Renal cortex interstitium (tissue), 11 donors: ENCODE measurements at regions not wholly inside any gene's neighbourhood (a gene's known extent, or its start where the extent isn't known, plus 50 kb on each side); places are given as distances from the start of the nearest gene placed in this dataset.
"Not testable (repeated sequence)": the region's sequence is repeated elsewhere in the genome, so short reads cannot be mapped to it uniquely, and the experiment has no call there.

Experiments used
- DNase-seq, 11 donors: peaks; one replicate each; pipeline ENCODE4 v3.0.0-alpha.2; 2013; ENCODE audit warnings: low read depth in 9 of 11, low spot score in 4 of 11; ENCODE audit errors: extremely low read depth in 1 of 11

DNA sequence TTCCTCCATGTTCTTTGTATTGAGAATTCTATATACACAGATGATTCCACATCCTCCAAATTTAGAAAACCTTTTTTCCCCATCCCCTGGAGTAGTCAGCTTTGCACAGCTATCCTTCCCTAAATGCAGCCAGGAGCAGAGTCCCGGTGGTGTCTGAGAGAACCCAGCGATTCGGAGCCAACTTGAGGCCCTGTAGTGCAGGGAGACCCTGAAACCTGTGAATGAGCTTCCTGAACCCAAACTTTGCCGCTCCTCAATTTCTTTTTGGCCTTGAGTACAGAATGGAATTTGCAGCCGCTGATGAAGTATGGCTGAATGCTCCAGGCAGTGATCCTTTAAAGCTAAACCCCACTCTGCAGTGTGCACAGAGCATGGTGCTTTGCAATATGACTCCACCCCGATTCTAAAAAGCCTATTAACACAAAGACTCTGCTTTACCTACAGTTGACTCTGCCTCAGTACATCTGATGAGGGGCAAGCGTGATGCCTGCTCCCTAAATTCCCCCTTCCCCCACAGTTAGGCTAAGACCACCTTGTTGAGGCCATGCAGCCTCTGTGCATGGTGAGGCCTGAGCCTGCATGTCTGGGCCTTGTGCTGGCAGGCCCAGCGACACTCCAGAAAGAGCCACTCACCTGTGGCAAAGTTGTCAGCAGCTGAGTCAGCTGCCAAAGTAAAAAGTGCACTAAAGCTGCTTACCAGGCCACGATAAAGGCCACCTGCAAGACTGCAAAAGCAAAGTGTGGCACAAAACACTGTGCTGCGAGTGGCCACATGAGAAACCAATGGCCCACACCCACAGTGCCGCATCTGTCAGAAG, 82.1 kb downstream of the PLEKHG1 start:
- DNase-seq, result no peak

GRCh38 chr6:150683320-150683719, 83.6 kb downstream of the PLEKHG1 start:
- no peak for DNase-seq

DNA sequence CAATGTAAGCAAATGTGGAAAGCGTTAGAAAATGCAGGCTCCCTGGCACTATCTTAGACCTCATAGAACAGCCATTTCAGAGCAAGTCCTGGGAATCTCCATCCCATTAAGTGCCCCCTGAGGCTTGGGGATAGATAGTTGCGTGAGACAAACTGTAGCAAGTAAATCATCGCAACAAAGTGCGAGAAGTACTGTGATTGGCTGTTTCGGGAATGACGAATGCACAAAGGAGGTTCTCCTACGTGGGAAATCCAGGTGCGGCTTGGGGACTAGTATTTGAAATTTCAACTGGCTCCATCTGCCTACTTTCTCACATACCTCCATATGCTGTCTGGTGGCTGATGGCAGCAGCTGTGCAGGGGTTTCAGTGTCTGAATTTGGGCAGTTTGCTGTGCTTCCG, 84.5 kb downstream of the PLEKHG1 start:
- no peak for DNase-seq

DNA sequence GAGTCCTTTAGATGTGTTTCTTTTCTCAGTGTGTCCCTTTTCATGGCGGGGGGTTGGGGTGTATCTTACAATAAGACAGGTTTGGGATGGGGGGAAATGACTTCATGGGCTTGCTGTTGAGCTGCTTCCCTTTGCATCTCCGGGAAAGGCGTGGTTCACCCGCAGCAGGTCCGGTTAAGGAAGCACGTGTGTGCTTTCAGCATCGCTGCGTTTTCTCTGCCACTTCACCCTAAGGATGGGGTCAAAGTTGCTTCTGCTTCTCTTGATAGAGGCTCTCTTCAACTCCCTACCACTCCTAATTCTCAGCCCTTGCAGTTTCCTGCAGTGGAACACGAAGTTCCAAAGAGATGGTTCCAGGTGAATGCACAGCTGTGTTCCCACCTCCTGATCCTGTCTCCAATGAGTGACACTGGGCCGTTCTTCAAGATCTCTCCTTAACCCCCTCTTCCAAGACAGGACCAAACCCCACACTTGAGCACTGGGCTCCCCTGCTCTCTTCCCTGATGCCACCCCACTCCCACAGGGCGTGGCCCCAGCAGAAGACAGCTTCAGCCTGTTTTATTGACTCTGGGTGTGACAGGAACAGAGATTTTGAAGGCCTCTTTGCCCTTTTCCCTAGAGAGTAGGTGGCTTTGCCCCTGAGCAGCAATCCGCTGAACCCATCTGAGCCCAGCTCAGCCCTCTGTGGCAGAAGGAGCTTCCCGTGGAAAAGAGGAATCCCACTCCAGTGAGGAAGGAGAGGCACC, 85.2 kb downstream of the PLEKHG1 start:
- DNase-seq, result no peak

GRCh38 chr6:150685860-150686259, 86.2 kb downstream of the PLEKHG1 start:
- DNase-seq, result no peak

GRCh38 chr6:150686566-150686965, 86.9 kb downstream of the PLEKHG1 start:
- DNase-seq, result no peak

DNA sequence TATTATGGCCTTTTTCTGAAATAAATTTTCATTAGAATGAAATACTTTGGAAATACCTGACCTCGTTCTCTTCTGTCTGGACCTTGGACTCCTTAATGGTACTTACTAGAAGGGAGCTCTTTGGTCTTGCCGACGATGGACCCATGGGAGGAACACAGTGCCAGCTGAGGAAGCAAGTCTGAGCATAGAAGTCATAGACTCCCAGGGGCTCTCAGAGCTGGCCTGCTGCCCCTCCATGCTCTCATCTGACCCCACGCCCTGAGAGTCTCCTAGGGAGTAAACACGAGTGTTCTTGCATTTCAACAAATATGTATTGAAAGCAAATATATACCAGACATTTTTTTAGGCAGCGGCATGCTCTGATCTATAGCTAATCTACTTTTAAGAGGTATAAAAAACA, 87.8 kb downstream of the PLEKHG1 start:
- no peak for DNase-seq

- DNase-seq, result no peak
These were observed 90.4 kb downstream of the PLEKHG1 start for GRCh38 chr6:150689900-150690590.

DNA sequence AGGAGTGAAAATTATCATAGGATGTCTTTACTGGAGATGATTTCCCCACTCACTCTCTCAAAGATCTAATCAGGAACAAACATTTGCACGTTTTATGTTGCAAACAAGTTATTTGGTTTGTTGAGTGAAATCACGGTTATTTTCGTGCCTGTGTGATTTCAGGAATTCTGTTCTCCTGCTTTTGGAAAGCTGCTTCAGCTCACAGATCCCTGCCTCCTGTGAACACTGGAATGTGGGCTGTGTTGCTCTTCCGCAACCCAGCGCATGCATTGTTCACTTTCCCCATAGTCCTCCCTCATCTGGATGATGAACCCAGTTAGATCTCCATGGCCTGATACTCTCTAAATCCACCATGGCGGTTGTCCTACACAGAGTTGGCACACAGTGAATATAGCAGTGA, 91.0 kb downstream of the PLEKHG1 start:
- DNase-seq, result no peak

GRCh38 chr6:150691463-150691862, 91.8 kb downstream of the PLEKHG1 start:
- no peak for DNase-seq

- no peak for DNase-seq
These were observed 92.9 kb downstream of the PLEKHG1 start for GRCh38 chr6:150692604-150693003.

DNA sequence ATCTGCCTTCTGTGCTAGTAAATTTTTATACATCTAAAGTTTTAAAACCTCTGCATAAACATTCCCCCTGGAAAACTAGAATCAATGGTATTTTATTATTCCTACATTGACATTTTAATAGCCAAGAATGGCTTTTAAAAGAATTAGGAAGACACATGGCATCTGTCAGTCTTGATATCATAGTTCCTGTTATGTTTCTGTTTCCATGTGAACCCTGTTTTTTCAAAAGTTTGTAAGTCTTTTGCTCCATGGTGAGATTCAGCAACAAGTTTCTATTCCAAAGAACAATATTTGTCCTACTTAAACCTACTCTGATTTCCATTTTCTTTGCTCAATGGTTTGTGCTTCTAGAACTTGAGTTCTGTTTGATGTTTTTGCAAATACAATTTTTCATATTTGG, 95.2 kb downstream of the PLEKHG1 start:
- no peak for DNase-seq

DNA sequence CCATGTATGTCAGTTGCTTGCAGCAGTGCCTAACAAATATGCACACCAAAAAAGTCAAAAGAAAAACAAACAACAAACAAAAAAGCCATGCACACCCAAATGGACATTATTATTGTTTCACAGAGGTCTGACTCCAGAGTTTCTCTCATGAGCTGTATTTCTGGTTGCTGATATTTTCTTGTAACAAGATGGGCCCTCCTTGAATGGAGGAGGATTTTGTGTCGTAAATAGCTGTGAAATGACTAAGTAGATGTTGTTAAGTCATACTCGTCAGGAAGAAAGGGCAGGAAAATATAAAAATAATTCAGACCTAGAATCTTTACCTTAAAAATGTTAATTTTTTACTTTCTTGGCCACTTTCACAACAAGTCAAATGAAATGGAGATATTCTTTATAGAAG, 96.0 kb downstream of the PLEKHG1 start:
- no peak for DNase-seq

DNA sequence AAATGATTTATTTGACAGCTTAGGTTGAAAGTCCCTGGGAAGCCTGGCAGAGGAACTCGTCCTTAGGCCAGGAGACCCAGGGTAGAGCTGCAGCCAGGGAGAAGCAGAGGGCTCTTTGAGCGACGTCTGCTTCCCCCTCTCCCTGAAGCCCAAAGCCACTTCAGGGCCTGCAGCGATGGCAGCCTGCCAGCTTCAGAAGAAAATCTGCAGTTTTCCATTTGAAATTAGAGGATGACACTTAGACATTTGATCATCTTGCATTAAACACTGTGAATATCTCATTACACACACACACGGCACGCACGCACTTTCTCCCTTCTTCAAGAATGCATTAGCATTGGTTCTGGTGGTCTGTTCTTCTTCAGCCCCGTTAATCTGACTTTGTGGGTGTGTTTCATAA, 96.5 kb downstream of the PLEKHG1 start:
- DNase-seq, result no peak

GRCh38 chr6:150696918-150697317, 97.2 kb downstream of the PLEKHG1 start:
- not testable (repeated sequence) for DNase-seq

GRCh38 chr6:150697515-150697914, 97.8 kb downstream of the PLEKHG1 start:
- no peak for DNase-seq

GRCh38 chr6:150698391-150698790, 98.7 kb downstream of the PLEKHG1 start:
- no peak for DNase-seq

DNA sequence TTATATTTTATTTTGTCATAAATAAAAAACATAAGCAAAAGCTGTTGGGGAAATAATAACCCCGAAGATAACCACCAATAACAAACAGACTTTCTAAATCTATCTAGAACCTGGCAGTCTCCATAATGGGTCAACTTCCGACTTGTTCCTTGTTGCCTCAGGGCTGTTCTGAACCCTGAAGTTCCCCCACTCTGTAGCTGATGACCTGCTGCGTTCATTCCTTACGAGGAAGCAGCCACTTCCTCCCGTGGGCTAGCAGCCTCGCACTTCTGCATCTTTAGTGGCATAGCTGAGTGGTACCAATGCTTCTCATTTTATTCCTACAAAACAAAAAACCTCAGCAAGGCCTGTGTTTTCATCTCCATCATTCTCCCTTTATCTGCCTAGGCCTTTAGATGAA, 103.0 kb downstream of the PLEKHG1 start:
- DNase-seq, result no peak

DNA sequence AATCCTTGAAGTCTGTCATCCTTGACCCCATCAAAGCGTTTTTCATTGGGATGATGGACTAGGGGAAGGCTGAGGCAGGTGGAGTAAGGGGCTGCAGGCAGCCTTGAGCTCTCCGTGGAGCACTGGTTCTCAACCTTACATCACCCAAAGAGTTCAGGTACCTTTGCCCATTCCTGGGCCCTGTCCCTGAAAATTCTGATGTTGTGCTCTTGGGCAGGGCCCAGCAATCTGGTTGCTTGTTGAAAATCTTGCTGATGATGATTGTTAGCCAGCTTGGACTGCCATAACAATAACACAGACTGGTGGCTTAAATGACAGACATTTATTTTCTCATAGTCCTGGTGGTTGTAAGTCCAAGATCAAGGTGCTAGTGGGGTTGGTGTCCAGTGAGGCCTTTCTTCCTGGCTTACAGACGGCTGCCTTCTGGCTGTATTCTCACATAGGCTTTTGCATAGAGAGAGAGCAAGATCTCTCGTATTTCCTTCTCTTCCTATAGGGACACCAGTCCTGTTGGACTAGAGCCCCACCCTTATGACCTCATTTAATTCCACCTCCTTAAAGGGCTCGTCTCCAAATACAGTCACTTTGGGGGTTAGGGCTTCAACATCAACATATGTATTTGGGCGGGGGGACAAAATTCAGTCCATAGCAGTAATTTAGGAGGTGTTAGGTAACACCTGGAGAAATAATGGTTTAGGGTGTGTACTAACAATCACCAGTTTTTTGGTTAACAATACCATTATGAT, 104.9 kb downstream of the PLEKHG1 start:
- no peak for DNase-seq
